ENCODE measurements at regions not wholly inside any gene's neighbourhood (a gene's known extent, or its start where the extent isn't known, plus 50 kb on each side); places are given as distances from the start of the nearest gene placed in this dataset.

GRCh38 chr5:143561219-143561618 lies 157.7 kb upstream of the NR3C1 start:
- DNase-seq (ENCODE audit: low read depth), result no peak

GRCh38 chr5:143560378-143560777 lies 156.9 kb upstream of the NR3C1 start:
- DNase-seq (ENCODE audit: low read depth), result no peak

- no peak for DNase-seq (ENCODE audit: low read depth)
These were observed 156.2 kb upstream of the NR3C1 start for GRCh38 chr5:143559586-143560109.

- no peak for DNase-seq (ENCODE audit: low read depth)
These were observed 154.6 kb upstream of the NR3C1 start for GRCh38 chr5:143558048-143558447.

- DNase-seq (ENCODE audit: low read depth), result no peak
These were observed 153.8 kb upstream of the NR3C1 start for GRCh38 chr5:143557061-143557818.

- no peak for DNase-seq (ENCODE audit: low read depth)
These were observed 151.5 kb upstream of the NR3C1 start for GRCh38 chr5:143554918-143555477.

GRCh38 chr5:143554187-143554717 lies 150.8 kb upstream of the NR3C1 start:
- peak; percentile 79 for DNase-seq (ENCODE audit: low read depth)

- DNase-seq (ENCODE audit: low read depth), result no peak
These were observed 149.2 kb upstream of the NR3C1 start for GRCh38 chr5:143552680-143553079.

GRCh38 chr5:143551820-143552251 lies 148.3 kb upstream of the NR3C1 start:
- DNase-seq (ENCODE audit: low read depth), result no peak

- no peak for DNase-seq (ENCODE audit: low read depth)
These were observed 147.6 kb upstream of the NR3C1 start for GRCh38 chr5:143550986-143551630.

- no peak for DNase-seq (ENCODE audit: low read depth)
These were observed 143.9 kb upstream of the NR3C1 start for GRCh38 chr5:143547342-143547741.

- DNase-seq (ENCODE audit: low read depth), result no peak
These were observed 142.9 kb upstream of the NR3C1 start for GRCh38 chr5:143546394-143546793.

GRCh38 chr5:143544606-143545005 lies 141.1 kb upstream of the NR3C1 start:
- DNase-seq (ENCODE audit: low read depth), result no peak

GRCh38 chr5:143543358-143544255 lies 140.1 kb upstream of the NR3C1 start:
- no peak for DNase-seq (ENCODE audit: low read depth)

- no peak for DNase-seq (ENCODE audit: low read depth)
These were observed 139.3 kb upstream of the NR3C1 start for GRCh38 chr5:143542798-143543144.

GRCh38 chr5:143541943-143542797 lies 138.7 kb upstream of the NR3C1 start:
- DNase-seq (ENCODE audit: low read depth), result no peak

- no peak for DNase-seq (ENCODE audit: low read depth)
These were observed 136.3 kb upstream of the NR3C1 start for GRCh38 chr5:143539742-143540141.

GRCh38 chr5:143537056-143537455 lies 133.6 kb upstream of the NR3C1 start:
- no peak for DNase-seq (ENCODE audit: low read depth)

GRCh38 chr5:143536364-143536763 lies 132.9 kb upstream of the NR3C1 start:
- peak; percentile 95 for DNase-seq (ENCODE audit: low read depth)

GRCh38 chr5:143534761-143535154 lies 131.3 kb upstream of the NR3C1 start:
- no peak for DNase-seq (ENCODE audit: low read depth)

Data from HS-27A (cell line).